Endothelial cell of umbilical vein (primary cell): ENCODE measurements at regions not wholly inside any gene's neighbourhood (a gene's known extent, or its start where the extent isn't known, plus 50 kb on each side); places are given as distances from the start of the nearest gene placed in this dataset.

ENCODE experiments used
- CTCF ChIP-seq, 2 donors: IDR thresholded peaks; 1 replicate in 1 of 2; 2 replicates in 1 of 2; pipeline ENCODE4 v1.5.1; 2011; ENCODE audit warnings: low read length in 2 of 2, mild to moderate bottlenecking in 2 of 2, moderate library complexity in 2 of 2, control low read depth in 1 of 2, inconsistent platforms in 1 of 2, low read depth in 1 of 2; ENCODE audit not compliant: insufficient read depth in 1 of 2; ENCODE audit errors: extremely low read depth in 1 of 2
- EZH2 ChIP-seq: IDR thresholded peaks from 2 replicates; pipeline ENCODE4 v1.6.1; 2012; ENCODE audit warnings: borderline replicate concordance, low read depth, mild to moderate bottlenecking, moderate library complexity, low read length, inconsistent platforms; ENCODE audit not compliant: severe bottlenecking
- GATA2 ChIP-seq: IDR thresholded peaks from 2 replicates; pipeline ENCODE4 v1.7.0; 2011; ENCODE audit warnings: low read depth, mild to moderate bottlenecking, moderate library complexity, mixed read lengths, low read length; ENCODE audit not compliant: insufficient read length, insufficient read depth
- JUN ChIP-seq: IDR thresholded peaks from 2 replicates; pipeline ENCODE4 v1.6.1; 2011; ENCODE audit warnings: borderline replicate concordance, low read depth; ENCODE audit not compliant: insufficient read length, insufficient read depth
- MYC ChIP-seq: IDR thresholded peaks from one replicate; pipeline ENCODE4 v1.6.1; 2011; ENCODE audit warnings: mild to moderate bottlenecking, low read depth, low read length
- POLR2AphosphoS5 ChIP-seq: IDR thresholded peaks from 2 replicates; pipeline ENCODE4 v1.6.1; 2012; ENCODE audit warnings: low read depth, mild to moderate bottlenecking, control low read depth, low read length, moderate library complexity; ENCODE audit not compliant: insufficient read depth
- TF ChIP-seq, protein P1 (sequence below): IDR thresholded peaks from 2 replicates; pipeline ENCODE4 v1.6.1; 2011; ENCODE audit not compliant: insufficient read depth, insufficient read length

GRCh38 chrX:96619588-96619987 is 65.1 kb upstream of the DIAPH2 start:
- TF ChIP-seq EZH2 (no peak), CTCF (IDR thresholded peaks at IDR 0.05; ENCODE audit: extremely low read depth in 1 of 2, insufficient read depth in 1 of 2, low read depth in 1 of 2, low read length in 2 of 2) (no peak), POLR2AphosphoS5 (no peak), GATA2 (no peak), JUN (no peak), MYC (no peak)
- TF ChIP-seq, protein P1, sequence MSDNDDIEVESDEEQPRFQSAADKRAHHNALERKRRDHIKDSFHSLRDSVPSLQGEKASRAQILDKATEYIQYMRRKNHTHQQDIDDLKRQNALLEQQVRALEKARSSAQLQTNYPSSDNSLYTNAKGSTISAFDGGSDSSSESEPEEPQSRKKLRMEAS, result no peak
